Keratinocyte (primary cell): ENCODE measurements at regions not wholly inside any gene's neighbourhood (a gene's known extent, or its start where the extent isn't known, plus 50 kb on each side); places are given as distances from the start of the nearest gene placed in this dataset.

ENCODE experiments used
- CTCF ChIP-seq, 3 experiments: IDR thresholded peaks in 1 of 3; conservative IDR thresholded peaks in 1 of 3; optimal IDR thresholded peaks in 1 of 3; 2 replicates in 2 of 3; 3 replicates in 1 of 3; pipeline versions ENCODE3 to v1.5.1; 2011; ENCODE audit warnings: low read length in 3 of 3, mild to moderate bottlenecking in 3 of 3, moderate library complexity in 2 of 3, control low read depth in 1 of 3, inconsistent platforms in 1 of 3; ENCODE audit not compliant: insufficient read depth in 2 of 3; ENCODE audit errors: extremely low read depth in 1 of 3
- EZH2 ChIP-seq: IDR thresholded peaks from one replicate; pipeline ENCODE4 v1.6.1; 2012; ENCODE audit warnings: inconsistent platforms, mild to moderate bottlenecking, low read length, moderate library complexity

- no peak for TF ChIP-seq CTCF (optimal IDR thresholded peaks at IDR 0.05 in 1 of 3, IDR thresholded peaks at IDR 0.05 in 1 of 3, conservative IDR thresholded peaks at IDR 0.05 in 1 of 3; ENCODE audit: extremely low read depth in 1 of 3, insufficient read depth in 2 of 3, low read length in 3 of 3)
- TF ChIP-seq EZH2 = no peak
These were observed 1272.1 kb upstream of the PCDH20 start for GRCh38 chr13:62687732-62688131.
